ENCODE measurements at regions not wholly inside any gene's neighbourhood (a gene's known extent, or its start where the extent isn't known, plus 50 kb on each side); places are given as distances from the start of the nearest gene placed in this dataset.

GRCh38 chr15:61684749-61685467 lies 375.3 kb downstream of the VPS13C start:
- no peak overlapping the region for H3K27ac ChIP-seq (ENCODE audit: low read depth, low read length)
- H2AFZ ChIP-seq (ENCODE audit: low read length, unreplicated experiment), result no peak overlapping the region
- peaks cover 10% of the 10 kb centered on the region; the same call in 1 of the 2 replicates for H3K27me3 ChIP-seq (ENCODE audit: insufficient read depth, low read length)
- H3K4me3 ChIP-seq (ENCODE audit: low read depth, low read length), result no peak overlapping the region
- no peaks in the 10 kb centered on the region for H3K4me1 ChIP-seq (ENCODE audit: control insufficient read depth, insufficient read depth, low read length, unreplicated experiment)
- H3K79me2 ChIP-seq (ENCODE audit: control insufficient read depth, insufficient read depth, low read length, unreplicated experiment), result no peaks in the 10 kb centered on the region
- no peaks in the 10 kb centered on the region for H3K36me3 ChIP-seq (ENCODE audit: insufficient read depth, low read length)

- Histone ChIP-seq H3K36me3 (ENCODE audit: insufficient read depth, low read length) (no peaks in the 10 kb centered on the region), H3K4me3 (ENCODE audit: low read depth, low read length) (no peak overlapping the region), H3K79me2 (ENCODE audit: control insufficient read depth, insufficient read depth, low read length, unreplicated experiment) (no peaks in the 10 kb centered on the region), H3K27ac (ENCODE audit: low read depth, low read length) (no peak overlapping the region), H3K4me1 (ENCODE audit: control insufficient read depth, insufficient read depth, low read length, unreplicated experiment) (no peaks in the 10 kb centered on the region), H2AFZ (ENCODE audit: low read length, unreplicated experiment) (no peak overlapping the region), H3K27me3 (ENCODE audit: insufficient read depth, low read length) (peaks cover 27% of the 10 kb centered on the region)
These were observed 377.1 kb downstream of the VPS13C start for GRCh38 chr15:61682891-61683735.

GRCh38 chr15:61681676-61682075 lies 378.6 kb downstream of the VPS13C start:
- Histone ChIP-seq H3K36me3 (ENCODE audit: insufficient read depth, low read length) (no peaks in the 10 kb centered on the region), H2AFZ (ENCODE audit: low read length, unreplicated experiment) (no peak overlapping the region), H3K4me1 (ENCODE audit: control insufficient read depth, insufficient read depth, low read length, unreplicated experiment) (no peaks in the 10 kb centered on the region), H3K79me2 (ENCODE audit: control insufficient read depth, insufficient read depth, low read length, unreplicated experiment) (no peaks in the 10 kb centered on the region), H3K4me3 (ENCODE audit: low read depth, low read length) (no peak overlapping the region), H3K27me3 (ENCODE audit: insufficient read depth, low read length) (peaks cover 29% of the 10 kb centered on the region), H3K27ac (ENCODE audit: low read depth, low read length) (no peak overlapping the region)

GRCh38 chr15:61681038-61681418 lies 379.2 kb downstream of the VPS13C start:
- Histone ChIP-seq H3K79me2 (ENCODE audit: control insufficient read depth, insufficient read depth, low read length, unreplicated experiment) (no peaks in the 10 kb centered on the region), H3K27me3 (ENCODE audit: insufficient read depth, low read length) (peaks cover 31% of the 10 kb centered on the region), H3K27ac (ENCODE audit: low read depth, low read length) (no peak overlapping the region), H3K4me1 (ENCODE audit: control insufficient read depth, insufficient read depth, low read length, unreplicated experiment) (no peaks in the 10 kb centered on the region), H3K4me3 (ENCODE audit: low read depth, low read length) (no peak overlapping the region), H3K36me3 (ENCODE audit: insufficient read depth, low read length) (no peaks in the 10 kb centered on the region), H2AFZ (ENCODE audit: low read length, unreplicated experiment) (no peak overlapping the region)

- H3K4me3 ChIP-seq (ENCODE audit: low read depth, low read length), result no peak overlapping the region
- peaks cover 31% of the 10 kb centered on the region for H3K27me3 ChIP-seq (ENCODE audit: insufficient read depth, low read length)
- H3K4me1 ChIP-seq (ENCODE audit: control insufficient read depth, insufficient read depth, low read length, unreplicated experiment), result no peaks in the 10 kb centered on the region
- H3K27ac ChIP-seq (ENCODE audit: low read depth, low read length), result no peak overlapping the region
- H3K79me2 ChIP-seq (ENCODE audit: control insufficient read depth, insufficient read depth, low read length, unreplicated experiment), result no peaks in the 10 kb centered on the region
- H2AFZ ChIP-seq (ENCODE audit: low read length, unreplicated experiment), result no peak overlapping the region
- H3K36me3 ChIP-seq (ENCODE audit: insufficient read depth, low read length), result no peaks in the 10 kb centered on the region
These were observed 379.8 kb downstream of the VPS13C start for GRCh38 chr15:61680260-61681037.

- H3K27me3 ChIP-seq (ENCODE audit: insufficient read depth, low read length), result peaks cover 3% of the 10 kb centered on the region
- no peak overlapping the region for H3K4me3 ChIP-seq (ENCODE audit: low read depth, low read length)
- no peaks in the 10 kb centered on the region for H3K36me3 ChIP-seq (ENCODE audit: insufficient read depth, low read length)
- no peak overlapping the region for H2AFZ ChIP-seq (ENCODE audit: low read length, unreplicated experiment)
- H3K27ac ChIP-seq (ENCODE audit: low read depth, low read length), result no peak overlapping the region
- no peaks in the 10 kb centered on the region for H3K4me1 ChIP-seq (ENCODE audit: control insufficient read depth, insufficient read depth, low read length, unreplicated experiment)
- H3K79me2 ChIP-seq (ENCODE audit: control insufficient read depth, insufficient read depth, low read length, unreplicated experiment), result no peaks in the 10 kb centered on the region
These were observed 388.5 kb downstream of the VPS13C start for GRCh38 chr15:61671736-61672135.

- peaks cover 11% of the 10 kb centered on the region for H3K27me3 ChIP-seq (ENCODE audit: insufficient read depth, low read length)
- no peak overlapping the region for H2AFZ ChIP-seq (ENCODE audit: low read length, unreplicated experiment)
- H3K4me1 ChIP-seq (ENCODE audit: control insufficient read depth, insufficient read depth, low read length, unreplicated experiment), result no peaks in the 10 kb centered on the region
- H3K36me3 ChIP-seq (ENCODE audit: insufficient read depth, low read length), result no peaks in the 10 kb centered on the region
- no peak overlapping the region for H3K27ac ChIP-seq (ENCODE audit: low read depth, low read length)
- no peaks in the 10 kb centered on the region for H3K79me2 ChIP-seq (ENCODE audit: control insufficient read depth, insufficient read depth, low read length, unreplicated experiment)
- no peak overlapping the region for H3K4me3 ChIP-seq (ENCODE audit: low read depth, low read length)
These were observed 391.8 kb downstream of the VPS13C start for GRCh38 chr15:61668444-61668843.

- H3K4me3 ChIP-seq (ENCODE audit: low read depth, low read length), result no peak overlapping the region
- peaks cover 11% of the 10 kb centered on the region; the same call in 1 of the 2 replicates for H3K27me3 ChIP-seq (ENCODE audit: insufficient read depth, low read length)
- H3K27ac ChIP-seq (ENCODE audit: low read depth, low read length), result no peak overlapping the region
- no peaks in the 10 kb centered on the region for H3K79me2 ChIP-seq (ENCODE audit: control insufficient read depth, insufficient read depth, low read length, unreplicated experiment)
- peak overlapping the region; percentile 58 for H2AFZ ChIP-seq (ENCODE audit: low read length, unreplicated experiment)
- H3K36me3 ChIP-seq (ENCODE audit: insufficient read depth, low read length), result no peaks in the 10 kb centered on the region
- peaks cover 12% of the 10 kb centered on the region for H3K4me1 ChIP-seq (ENCODE audit: control insufficient read depth, insufficient read depth, low read length, unreplicated experiment)
These were observed 398.5 kb downstream of the VPS13C start for GRCh38 chr15:61661791-61662190.

GRCh38 chr15:61660579-61660978 lies 399.7 kb downstream of the VPS13C start:
- Histone ChIP-seq H3K79me2 (ENCODE audit: control insufficient read depth, insufficient read depth, low read length, unreplicated experiment) (no peaks in the 10 kb centered on the region), H3K4me1 (ENCODE audit: control insufficient read depth, insufficient read depth, low read length, unreplicated experiment) (peaks cover 12% of the 10 kb centered on the region), H3K27me3 (ENCODE audit: insufficient read depth, low read length) (peaks cover 5% of the 10 kb centered on the region; the same call in 1 of the 2 replicates), H3K27ac (ENCODE audit: low read depth, low read length) (peak overlapping the region; percentile 77), H3K36me3 (ENCODE audit: insufficient read depth, low read length) (no peaks in the 10 kb centered on the region), H2AFZ (ENCODE audit: low read length, unreplicated experiment) (peak overlapping the region; percentile 12), H3K4me3 (ENCODE audit: low read depth, low read length) (no peak overlapping the region)

GRCh38 chr15:61659566-61660190 lies 400.6 kb downstream of the VPS13C start:
- no peaks in the 10 kb centered on the region for H3K36me3 ChIP-seq (ENCODE audit: insufficient read depth, low read length)
- H3K4me3 ChIP-seq (ENCODE audit: low read depth, low read length), result no peak overlapping the region
- H3K27ac ChIP-seq (ENCODE audit: low read depth, low read length), result peak overlapping the region; percentile 77
- no peaks in the 10 kb centered on the region for H3K27me3 ChIP-seq (ENCODE audit: insufficient read depth, low read length)
- peak overlapping the region; percentile 67 for H2AFZ ChIP-seq (ENCODE audit: low read length, unreplicated experiment)
- H3K4me1 ChIP-seq (ENCODE audit: control insufficient read depth, insufficient read depth, low read length, unreplicated experiment), result peaks cover 12% of the 10 kb centered on the region
- H3K79me2 ChIP-seq (ENCODE audit: control insufficient read depth, insufficient read depth, low read length, unreplicated experiment), result no peaks in the 10 kb centered on the region

Data from ACC112 (cell line).